ENCODE measurements at regions not wholly inside any gene's neighbourhood (a gene's known extent, or its start where the extent isn't known, plus 50 kb on each side); places are given as distances from the start of the nearest gene placed in this dataset.

DNA sequence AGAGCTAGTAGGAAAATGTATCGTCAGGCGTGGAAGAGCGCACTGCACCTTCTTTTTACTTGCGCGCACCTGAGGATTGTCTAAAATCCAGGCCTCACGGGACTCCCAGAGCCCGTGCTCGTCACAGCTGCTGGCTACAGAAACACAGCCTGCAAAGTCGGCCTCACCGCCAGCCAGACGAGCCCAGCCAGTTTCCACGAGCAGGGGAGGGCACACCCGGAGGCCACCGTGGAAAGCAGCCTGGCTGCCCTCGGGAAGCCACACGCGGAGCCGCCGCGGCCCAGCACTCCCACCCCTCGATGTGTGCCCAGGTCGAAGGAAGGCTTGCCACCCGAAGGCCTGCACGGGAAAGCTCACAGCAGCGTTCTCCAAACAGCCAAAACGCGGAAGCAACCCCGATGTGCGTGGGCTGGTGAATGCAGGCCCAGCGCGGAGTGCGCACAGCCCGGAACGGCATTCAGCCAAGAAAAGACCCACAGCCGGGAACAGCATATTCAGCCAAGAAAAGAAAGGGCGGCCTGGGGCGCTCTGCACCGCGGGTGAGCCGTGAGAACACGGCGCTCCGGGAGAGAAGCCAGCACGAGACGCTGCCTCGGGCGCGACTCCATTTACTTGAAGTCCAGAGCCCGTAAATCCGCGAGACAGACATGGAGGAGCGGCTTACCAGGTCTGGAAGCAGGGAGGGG, 53.9 kb upstream of the SALL3 start:
- 94 to 97% methylated on average over 45 to 52 of the region's 52 CpGs for whole genome bisulfite sequencing, 2 experiments (ENCODE audit: insufficient coverage in 2 of 2)
- H3K36me3 ChIP-seq (ENCODE audit: control insufficient read depth, insufficient read depth, low read length): no peaks in the 10 kb centered on the region
- no peak overlapping the region for H3K4me3 ChIP-seq (ENCODE audit: extremely low read depth, insufficient read depth, low read length, poor library complexity, severe bottlenecking)
- H3K4me1 ChIP-seq (ENCODE audit: control insufficient read depth, insufficient read depth, low read length, poor library complexity, severe bottlenecking): no peaks in the 10 kb centered on the region
- H3K9me3 ChIP-seq (ENCODE audit: control insufficient read depth, low read length): no peaks in the 10 kb centered on the region
- no peak overlapping the region for H3K27ac ChIP-seq (ENCODE audit: low read depth, low read length, severe bottlenecking)

GRCh38 chr18:78926243-78926615, 53.4 kb upstream of the SALL3 start:
- no peaks in the 10 kb centered on the region for H3K36me3 ChIP-seq (ENCODE audit: control insufficient read depth, insufficient read depth, low read length)
- 95 to 98% methylated on average over 10 to 12 of the region's 12 CpGs for WGBS, 2 experiments (ENCODE audit: insufficient coverage in 2 of 2)
- H3K9me3 ChIP-seq (ENCODE audit: control insufficient read depth, low read length): no peaks in the 10 kb centered on the region
- no peak overlapping the region for H3K4me3 ChIP-seq (ENCODE audit: extremely low read depth, insufficient read depth, low read length, poor library complexity, severe bottlenecking)
- no peaks in the 10 kb centered on the region for H3K4me1 ChIP-seq (ENCODE audit: control insufficient read depth, insufficient read depth, low read length, poor library complexity, severe bottlenecking)
- H3K27ac ChIP-seq (ENCODE audit: low read depth, low read length, severe bottlenecking): no peak overlapping the region

DNA sequence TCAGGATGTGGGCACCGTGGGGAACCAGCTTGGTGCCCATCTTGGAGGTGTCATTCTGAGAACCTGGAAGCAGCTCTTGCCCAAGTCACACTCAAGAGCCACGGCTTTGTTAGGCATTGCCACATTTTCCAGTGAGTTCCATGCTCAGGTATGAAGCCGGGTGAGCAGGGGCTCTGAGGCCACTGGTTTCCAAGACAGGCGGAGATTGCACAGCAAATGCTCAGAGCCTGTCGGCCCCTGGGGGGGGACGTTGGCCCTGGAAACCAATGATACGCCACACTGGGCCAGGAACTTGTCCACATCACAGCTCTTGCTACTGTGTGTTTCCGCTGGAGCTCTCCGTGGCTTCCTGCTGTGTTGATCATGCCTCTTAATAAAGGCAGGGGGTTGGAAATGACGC, 52.5 kb upstream of the SALL3 start:
- Histone ChIP-seq H3K9me3 (ENCODE audit: control insufficient read depth, low read length) (no peaks in the 10 kb centered on the region), H3K27ac (ENCODE audit: low read depth, low read length, severe bottlenecking) (no peak overlapping the region), H3K4me3 (ENCODE audit: extremely low read depth, insufficient read depth, low read length, poor library complexity, severe bottlenecking) (no peak overlapping the region), H3K36me3 (ENCODE audit: control insufficient read depth, insufficient read depth, low read length) (no peaks in the 10 kb centered on the region), H3K4me1 (ENCODE audit: control insufficient read depth, insufficient read depth, low read length, poor library complexity, severe bottlenecking) (no peaks in the 10 kb centered on the region)
- 82 to 85% methylated on average over 10 of the region's 10 CpGs for WGBS, 2 experiments (ENCODE audit: insufficient coverage in 2 of 2)

- WGBS, 2 experiments (ENCODE audit: insufficient coverage in 2 of 2): 96 to 97% methylated on average over 4 to 11 of the region's 11 CpGs
- Histone ChIP-seq H3K9me3 (ENCODE audit: control insufficient read depth, low read length) (no peaks in the 10 kb centered on the region), H3K4me1 (ENCODE audit: control insufficient read depth, insufficient read depth, low read length, poor library complexity, severe bottlenecking) (no peaks in the 10 kb centered on the region), H3K4me3 (ENCODE audit: extremely low read depth, insufficient read depth, low read length, poor library complexity, severe bottlenecking) (no peak overlapping the region), H3K27ac (ENCODE audit: low read depth, low read length, severe bottlenecking) (no peak overlapping the region), H3K36me3 (ENCODE audit: control insufficient read depth, insufficient read depth, low read length) (no peaks in the 10 kb centered on the region)
Observed at GRCh38 chr18:78927616-78928015, 52.0 kb upstream of the SALL3 start.

DNA sequence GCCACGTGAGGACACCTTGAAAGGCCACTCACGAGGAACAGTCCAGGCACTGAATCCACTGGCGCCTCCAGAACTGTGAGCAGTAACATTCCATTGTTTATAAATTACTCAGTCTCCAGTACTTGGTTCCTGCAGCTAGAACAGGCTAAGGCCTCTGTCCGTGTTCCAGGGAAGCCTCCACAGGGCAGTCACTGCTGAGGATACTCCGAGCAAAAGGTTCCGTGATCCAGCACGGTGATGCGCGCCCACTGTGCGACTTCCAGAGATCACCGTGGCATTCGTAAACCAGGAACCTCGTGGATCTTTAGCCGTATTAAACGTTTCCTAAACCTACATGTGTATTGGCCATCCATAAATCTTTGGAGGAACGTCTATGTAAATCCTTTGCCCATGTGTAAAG, 51.5 kb upstream of the SALL3 start:
- Histone ChIP-seq H3K27ac (ENCODE audit: low read depth, low read length, severe bottlenecking) (no peak overlapping the region), H3K9me3 (ENCODE audit: control insufficient read depth, low read length) (no peaks in the 10 kb centered on the region), H3K4me1 (ENCODE audit: control insufficient read depth, insufficient read depth, low read length, poor library complexity, severe bottlenecking) (no peaks in the 10 kb centered on the region), H3K4me3 (ENCODE audit: extremely low read depth, insufficient read depth, low read length, poor library complexity, severe bottlenecking) (no peak overlapping the region), H3K36me3 (ENCODE audit: control insufficient read depth, insufficient read depth, low read length) (no peaks in the 10 kb centered on the region)
- WGBS, 2 experiments (ENCODE audit: insufficient coverage in 2 of 2): 91 to 98% methylated on average over 15 to 16 of the region's 16 CpGs

DNA sequence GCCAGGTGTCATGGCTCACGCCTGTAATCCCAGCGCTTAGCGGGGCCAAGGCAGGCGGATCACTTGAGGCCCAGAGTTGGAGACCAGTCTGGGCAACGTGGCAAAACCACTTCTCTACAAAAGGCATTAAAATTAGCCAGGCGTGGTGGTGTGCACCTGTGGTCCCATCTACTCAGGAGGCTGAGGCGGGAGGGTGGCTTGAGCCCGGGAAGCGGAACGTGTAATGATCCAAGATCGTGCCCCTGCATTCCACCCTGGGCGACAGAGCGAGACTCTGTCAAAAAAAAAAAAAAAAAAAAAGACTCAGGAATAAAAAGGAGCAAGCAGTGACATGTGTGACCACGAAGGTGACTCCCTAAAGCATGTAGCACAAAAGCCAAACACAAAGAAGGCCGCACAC, 50.1 kb upstream of the SALL3 start:
- no peak overlapping the region for H3K27ac ChIP-seq (ENCODE audit: low read depth, low read length, severe bottlenecking)
- no peak overlapping the region for H3K4me3 ChIP-seq (ENCODE audit: extremely low read depth, insufficient read depth, low read length, poor library complexity, severe bottlenecking)
- no peaks in the 10 kb centered on the region for H3K4me1 ChIP-seq (ENCODE audit: control insufficient read depth, insufficient read depth, low read length, poor library complexity, severe bottlenecking)
- H3K9me3 ChIP-seq (ENCODE audit: control insufficient read depth, low read length): no peaks in the 10 kb centered on the region
- no peaks in the 10 kb centered on the region for H3K36me3 ChIP-seq (ENCODE audit: control insufficient read depth, insufficient read depth, low read length)
- WGBS, 2 experiments (ENCODE audit: insufficient coverage in 2 of 2): 87 to 89% methylated on average over 6 to 14 of the region's 15 CpGs

Data from mesodermal cell (in vitro differentiated cells).